SK-N-SH (cell line): ENCODE measurements at regions not wholly inside any gene's neighbourhood (a gene's known extent, or its start where the extent isn't known, plus 50 kb on each side); places are given as distances from the start of the nearest gene placed in this dataset.

Source experiments
- CTCF ChIA-PET: fragments of 300-600, 350-600 bp; formaldehyde crosslinking; extraction: SDS; loops from one replicate; lab custom pipeline; 2021; lab: Yijun Ruan, JAX
- POLR2A ChIA-PET: fragments of 350-600 bp; sonication (Branson Sonifier 250); formaldehyde crosslinking; extraction: SDS; loops from one replicate; lab custom pipeline; 2020; ENCODE audit warnings: antibody characterized with exemption, inconsistent platforms; lab: Yijun Ruan, JAX
- DNase-seq: peaks from one replicate; pipeline ENCODE4 v3.0.0; 2012
- H2AFZ ChIP-seq: fragments of 200-600 bp; sonication (generic); 2 replicates; pipeline ENCODE4 v1.8.1; 2016; ENCODE audit warnings: antibody characterized with exemption, mild to moderate bottlenecking, low read depth
- H3F3A ChIP-seq: fragments of 200-600 bp; sonication (generic); replicated peaks from 2 replicates; pipeline ENCODE3; 2016; ENCODE audit warnings: antibody characterized with exemption, mild to moderate bottlenecking; ENCODE audit not compliant: insufficient read depth
- H3K27ac ChIP-seq, 2 experiments: fragments of 200-500 bp in 1 of 2; fragments of 200-600 bp in 1 of 2; sonication (Bioruptor generic) in 1 of 2; sonication (generic), shearing (Covaris generic) in 1 of 2; 2 replicates each; pipeline versions ENCODE4 v1.5.1 to v1.6.1; 2014 to 2016; ENCODE audit warnings: low read depth in 2 of 2, inconsistent platforms in 1 of 2, low read length in 1 of 2, mild to moderate bottlenecking in 1 of 2, mixed read lengths in 1 of 2
- H3K27me3 ChIP-seq: fragments of 200-600 bp; sonication (generic), shearing (Covaris generic); 2 replicates; pipeline ENCODE4 v1.6.1; 2016; ENCODE audit warnings: mixed run types; ENCODE audit not compliant: insufficient read depth
- H3K36me3 ChIP-seq, 2 experiments: fragments of 200-500 bp in 1 of 2; fragments of 200-600 bp in 1 of 2; sonication (Bioruptor generic) in 1 of 2; sonication (generic) in 1 of 2; replicated peaks in 1 of 2; 2 replicates each; pipeline versions ENCODE3 to v1.5.1; 2014 to 2016; ENCODE audit warnings: low read length in 1 of 2, mild to moderate bottlenecking in 1 of 2; ENCODE audit not compliant: insufficient read depth in 2 of 2, control insufficient read depth in 1 of 2
- H3K4me1 ChIP-seq, 2 experiments: fragments of 200-500 bp in 1 of 2; fragments of 200-600 bp in 1 of 2; sonication (Bioruptor generic) in 1 of 2; sonication (generic), shearing (Covaris generic) in 1 of 2; 2 replicates each; pipeline versions ENCODE4 v1.5.1 to v1.6.1; 2014 to 2016; ENCODE audit warnings: low read depth in 1 of 2, low read length in 1 of 2, mixed run types in 1 of 2; ENCODE audit not compliant: insufficient read depth in 2 of 2, control insufficient read depth in 1 of 2
- H3K4me2 ChIP-seq: fragments of 200-600 bp; sonication (generic), shearing (Covaris generic); 2 replicates; pipeline ENCODE4 v1.6.1; 2017; ENCODE audit warnings: mixed run types
- H3K4me3 ChIP-seq, 2 experiments: fragments of 200-500 bp in 1 of 2; fragments of 200-600 bp in 1 of 2; sonication (Bioruptor generic) in 1 of 2; sonication (generic), shearing (Covaris generic) in 1 of 2; 2 replicates each; pipeline versions ENCODE4 v1.5.1 to v1.8.1; 2014 to 2016; ENCODE audit warnings: low read depth in 2 of 2, inconsistent platforms in 1 of 2, low read length in 1 of 2, mild to moderate bottlenecking in 1 of 2, mixed read lengths in 1 of 2, moderate library complexity in 1 of 2
- H3K79me2 ChIP-seq: fragments of 200-600 bp; sonication (generic); 2 replicates; pipeline ENCODE4 v1.8.1; 2017; ENCODE audit warnings: mild to moderate bottlenecking; ENCODE audit not compliant: insufficient read depth
- H3K9ac ChIP-seq: fragments of 200-600 bp; sonication (generic); 2 replicates; pipeline ENCODE4 v1.6.1; 2017; ENCODE audit warnings: mixed run types
- H3K9me2 ChIP-seq: fragments of 200-600 bp; sonication (generic); 2 replicates; pipeline ENCODE4 v1.6.1; 2017; ENCODE audit warnings: mixed run types
- H3K9me3 ChIP-seq: fragments of 200-600 bp; sonication (generic); 2 replicates; pipeline ENCODE4 v1.6.1; 2017; ENCODE audit warnings: mixed run types, mild to moderate bottlenecking, moderate library complexity
- H4K20me1 ChIP-seq: fragments of 200-600 bp; sonication (generic); 2 replicates; pipeline ENCODE4 v1.6.1; 2017; ENCODE audit warnings: mild to moderate bottlenecking, mixed run types; ENCODE audit not compliant: insufficient read depth
- CTCF ChIP-seq: fragments of 200-600 bp; sonication (generic); IDR thresholded peaks from 2 replicates; pipeline ENCODE4 v1.6.1; 2017; ENCODE audit warnings: antibody characterized with exemption, mild to moderate bottlenecking, moderate library complexity
- EP300 ChIP-seq, 2 experiments: IDR thresholded peaks; 2 replicates each; pipeline versions ENCODE4 v1.4.0 to v1.6.1; 2012; ENCODE audit warnings: borderline replicate concordance in 1 of 2, low read depth in 1 of 2, low read length in 1 of 2
- EZH2phosphoT487 ChIP-seq: fragments of 200-600 bp; sonication (generic); IDR thresholded peaks from 2 replicates; pipeline ENCODE4 v1.6.1; 2017; ENCODE audit warnings: low read depth, mixed run types, mild to moderate bottlenecking, antibody characterized with exemption, moderate library complexity, borderline replicate concordance
- MEF2A ChIP-seq: IDR thresholded peaks from 2 replicates; pipeline ENCODE4 v1.4.0; 2012; ENCODE audit warnings: low read depth, borderline replicate concordance
- RFX5 ChIP-seq: IDR thresholded peaks from 2 replicates; pipeline ENCODE4 v1.6.1; 2012; ENCODE audit warnings: mild to moderate bottlenecking, improper control_type of control experiment, low read length
- SMC3 ChIP-seq: IDR thresholded peaks from 2 replicates; pipeline ENCODE4 v1.6.1; 2012; ENCODE audit warnings: low read depth, low read length, improper control_type of control experiment
- TAF1 ChIP-seq: IDR thresholded peaks from 2 replicates; pipeline ENCODE4 v1.6.1; 2012; ENCODE audit warnings: low read depth, mild to moderate bottlenecking, low read length, moderate library complexity, borderline replicate concordance
- WGBS: methylation state at CpG from one replicate; pipeline ENCODE4 v1.1.6; 2017; ENCODE audit warnings: low lambda C conversion rate; 5-methylcytosine and 5-hydroxymethylcytosine counted together
- TF ChIP-seq, protein P1 (sequence below): fragments of 150-350 bp; IDR thresholded peaks from 2 replicates; pipeline ENCODE4 v1.6.1; 2016; ENCODE audit warnings: mild to moderate bottlenecking, low read depth, low read length
- TF ChIP-seq, protein P2 (sequence below): IDR thresholded peaks from 2 replicates; pipeline ENCODE4; 2012
- TF ChIP-seq, protein P3 (sequence below): fragments of 150-350 bp; IDR thresholded peaks from 2 replicates; pipeline ENCODE4 v1.6.1; 2017; ENCODE audit warnings: antibody characterized with exemption, low read length, low read depth, borderline replicate concordance

DNA sequence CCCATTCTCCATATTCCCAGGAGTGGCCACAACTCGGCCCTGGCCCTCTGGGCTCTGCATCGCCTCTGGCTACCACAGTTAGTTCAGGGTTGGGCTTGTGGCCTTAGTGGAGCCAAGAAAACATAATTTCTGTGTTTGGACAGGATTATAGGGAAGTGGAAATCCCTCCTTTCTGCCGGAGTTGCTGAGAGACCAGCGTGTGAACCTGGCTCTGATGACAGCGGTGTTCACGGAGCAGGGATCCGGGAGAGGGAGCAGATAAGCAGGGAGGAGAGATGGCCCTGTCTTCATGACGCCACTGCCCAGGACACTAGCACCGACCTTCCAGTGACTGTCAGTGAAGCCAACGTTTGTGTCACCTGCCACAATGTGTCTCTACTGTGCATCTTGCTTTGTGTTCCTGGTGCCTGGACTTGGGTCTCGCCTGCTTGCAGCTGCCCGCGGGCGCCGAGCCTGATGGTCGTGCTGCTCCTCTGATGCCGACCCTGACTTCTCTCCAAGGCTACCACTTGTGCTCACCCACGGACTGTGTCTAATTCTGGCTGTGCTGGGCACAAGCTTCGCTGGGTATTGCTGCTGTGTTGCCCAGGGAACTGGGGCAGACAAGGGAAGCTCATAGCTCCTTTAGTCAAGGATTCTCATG lies 67.0 kb upstream of the VIPR2 start:
- 50% methylated on average over 18 of the region's 19 CpGs for WGBS
- Histone ChIP-seq H2AFZ (no peak overlapping the region), H3K27me3 (no peaks in the 10 kb centered on the region), H3K9me3 (0 out of 2 replicates have a peak, but pooled peaks cover 4% of the 10 kb centered on the region), H3K4me2 (no peak overlapping the region), H3K4me3 (no peak overlapping the region), H4K20me1 (no peaks in the 10 kb centered on the region), H3K9ac (no peak overlapping the region), H3K27ac (no peak overlapping the region), H3K9me2 (no peaks in the 10 kb centered on the region), H3F3A (no peaks in the 10 kb centered on the region), H3K4me1 (peaks cover 0 to 11% of the 10 kb centered on the region in 2 experiments; a peak in 1 of 4 replicates), H3K79me2 (no peaks in the 10 kb centered on the region), H3K36me3 (no peaks in the 10 kb centered on the region)
- CTCF ChIA-PET, result interaction anchor here (0.9 kb wide), 1 partner anchor 13 kb away, joined by 3 read pairs; no protein-coding TSS in a partner anchor
- POLR2A ChIA-PET, result no interaction called here
- TF ChIP-seq, protein P1, sequence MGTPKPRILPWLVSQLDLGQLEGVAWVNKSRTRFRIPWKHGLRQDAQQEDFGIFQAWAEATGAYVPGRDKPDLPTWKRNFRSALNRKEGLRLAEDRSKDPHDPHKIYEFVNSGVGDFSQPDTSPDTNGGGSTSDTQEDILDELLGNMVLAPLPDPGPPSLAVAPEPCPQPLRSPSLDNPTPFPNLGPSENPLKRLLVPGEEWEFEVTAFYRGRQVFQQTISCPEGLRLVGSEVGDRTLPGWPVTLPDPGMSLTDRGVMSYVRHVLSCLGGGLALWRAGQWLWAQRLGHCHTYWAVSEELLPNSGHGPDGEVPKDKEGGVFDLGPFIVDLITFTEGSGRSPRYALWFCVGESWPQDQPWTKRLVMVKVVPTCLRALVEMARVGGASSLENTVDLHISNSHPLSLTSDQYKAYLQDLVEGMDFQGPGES, result no peak
- TF ChIP-seq EZH2phosphoT487 (no peak), RFX5 (no peak), MEF2A (no peak), CTCF (no peak), SMC3 (no peak), TAF1 (no peak), EP300 (IDR thresholded peaks at IDR 0.05; ENCODE audit: borderline replicate concordance in 1 of 2, low read depth in 1 of 2, low read length in 1 of 2) (no peak)
- TF ChIP-seq, protein P2, sequence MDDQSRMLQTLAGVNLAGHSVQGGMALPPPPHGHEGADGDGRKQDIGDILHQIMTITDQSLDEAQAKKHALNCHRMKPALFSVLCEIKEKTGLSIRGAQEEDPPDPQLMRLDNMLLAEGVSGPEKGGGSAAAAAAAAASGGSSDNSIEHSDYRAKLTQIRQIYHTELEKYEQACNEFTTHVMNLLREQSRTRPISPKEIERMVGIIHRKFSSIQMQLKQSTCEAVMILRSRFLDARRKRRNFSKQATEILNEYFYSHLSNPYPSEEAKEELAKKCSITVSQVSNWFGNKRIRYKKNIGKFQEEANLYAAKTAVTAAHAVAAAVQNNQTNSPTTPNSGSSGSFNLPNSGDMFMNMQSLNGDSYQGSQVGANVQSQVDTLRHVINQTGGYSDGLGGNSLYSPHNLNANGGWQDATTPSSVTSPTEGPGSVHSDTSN, result no peak
- TF ChIP-seq, protein P3, sequence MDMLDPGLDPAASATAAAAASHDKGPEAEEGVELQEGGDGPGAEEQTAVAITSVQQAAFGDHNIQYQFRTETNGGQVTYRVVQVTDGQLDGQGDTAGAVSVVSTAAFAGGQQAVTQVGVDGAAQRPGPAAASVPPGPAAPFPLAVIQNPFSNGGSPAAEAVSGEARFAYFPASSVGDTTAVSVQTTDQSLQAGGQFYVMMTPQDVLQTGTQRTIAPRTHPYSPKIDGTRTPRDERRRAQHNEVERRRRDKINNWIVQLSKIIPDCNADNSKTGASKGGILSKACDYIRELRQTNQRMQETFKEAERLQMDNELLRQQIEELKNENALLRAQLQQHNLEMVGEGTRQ, result no peak
- DNase-seq, result no peak
